H1 (cell line): ENCODE measurements at regions not wholly inside any gene's neighbourhood (a gene's known extent, or its start where the extent isn't known, plus 50 kb on each side); places are given as distances from the start of the nearest gene placed in this dataset.

Experiments
- CTCF ChIA-PET: fragments of 300-600 bp; sonication (Branson Sonifier 250); formaldehyde crosslinking; loops from one replicate; lab custom pipeline; 2021; ENCODE audit not compliant: partially characterized antibody; lab: Charles Lee
- POLR2A ChIA-PET: fragments of 300-600 bp; sonication (Branson Sonifier 250); formaldehyde crosslinking; loops from one replicate; lab custom pipeline; 2021; ENCODE audit warnings: inconsistent platforms; ENCODE audit not compliant: partially characterized antibody; lab: Charles Lee
- DNase-seq, 2 experiments: peaks; one replicate each; pipeline versions ENCODE4 v3.0.0 to v3.0.0-alpha.2; 2010 to 2022; ENCODE audit warnings: low spot score in 2 of 2, low read depth in 1 of 2, mixed read lengths in 1 of 2
- FAIRE-seq: peaks from 2 replicates; lab custom pipeline; 2011; peaks lifted over from hg19 to GRCh38; lab: Jason Lieb, UNC
- H2AFZ ChIP-seq: 2 replicates; pipeline ENCODE4 v1.8.1; 2012; ENCODE audit warnings: low read length, inconsistent platforms
- H2AK5ac ChIP-seq: 2 replicates; pipeline ENCODE4 v1.6.1; 2013; ENCODE audit warnings: low read depth, low read length
- H2BK120ac ChIP-seq: replicated peaks from 2 replicates; pipeline ENCODE3; 2013; ENCODE audit warnings: low read depth, low read length, inconsistent platforms
- H2BK12ac ChIP-seq: 2 replicates; pipeline ENCODE4 v1.6.1; 2013; ENCODE audit warnings: low read depth, low read length
- H2BK15ac ChIP-seq: 2 replicates; pipeline ENCODE4 v1.6.1; 2013; ENCODE audit warnings: low read length
- H2BK20ac ChIP-seq: 2 replicates; pipeline ENCODE4 v1.6.1; 2013; ENCODE audit warnings: low read length
- H2BK5ac ChIP-seq: 2 replicates; pipeline ENCODE4 v1.6.1; 2013; ENCODE audit warnings: low read depth, low read length
- H3K14ac ChIP-seq: 2 replicates; pipeline ENCODE4 v1.6.1; 2013; ENCODE audit warnings: inconsistent platforms; ENCODE audit not compliant: insufficient read length
- H3K18ac ChIP-seq: 2 replicates; pipeline ENCODE4 v1.6.1; 2013; ENCODE audit warnings: low read length; ENCODE audit errors: extremely low read depth
- H3K23ac ChIP-seq: 2 replicates; pipeline ENCODE4 v1.6.1; 2013; ENCODE audit warnings: inconsistent platforms; ENCODE audit not compliant: insufficient read length
- H3K23me2 ChIP-seq: 2 replicates; pipeline ENCODE4 v1.6.1; 2013; ENCODE audit warnings: low read depth, low read length
- H3K27ac ChIP-seq: 2 replicates; pipeline ENCODE4 v1.6.1; 2011; ENCODE audit warnings: low read depth, low read length, inconsistent platforms
- H3K27me3 ChIP-seq, 4 experiments: replicated peaks in 1 of 4; 1 replicate in 1 of 4; 2 replicates in 3 of 4; pipeline versions ENCODE4 v1.6.1 to v1.8.1; 2011 to 2013; ENCODE audit warnings: low read length in 3 of 4, mild to moderate bottlenecking in 3 of 4, inconsistent platforms in 2 of 4, mixed read lengths in 2 of 4, moderate library complexity in 1 of 4; ENCODE audit not compliant: control insufficient read depth in 3 of 4, insufficient read depth in 3 of 4; ENCODE audit errors: extremely low read depth in 1 of 4
- H3K36me3 ChIP-seq, 4 experiments: 2 replicates each; pipeline versions ENCODE4 v1.6.1 to v1.8.1; 2011 to 2013; ENCODE audit warnings: mild to moderate bottlenecking in 4 of 4, low read length in 3 of 4, moderate library complexity in 2 of 4, control low read depth in 1 of 4, inconsistent platforms in 1 of 4; ENCODE audit not compliant: insufficient read depth in 4 of 4, control insufficient read depth in 2 of 4
- H3K4ac ChIP-seq: replicated peaks from 2 replicates; pipeline ENCODE3; 2013; ENCODE audit warnings: low read length, low read depth, mixed read lengths, inconsistent platforms; ENCODE audit not compliant: insufficient read length
- H3K4me1 ChIP-seq, 4 experiments: replicated peaks in 1 of 4; 1 replicate in 1 of 4; 2 replicates in 3 of 4; pipeline versions ENCODE4 v1.6.1 to v1.8.1; 2011 to 2013; ENCODE audit warnings: low read length in 3 of 4, inconsistent platforms in 2 of 4, mixed read lengths in 1 of 4; ENCODE audit not compliant: insufficient read depth in 4 of 4, control insufficient read depth in 3 of 4
- H3K4me2 ChIP-seq, 2 experiments: 2 replicates each; pipeline versions ENCODE4 v1.6.1 to v1.8.1; 2011 to 2013; ENCODE audit warnings: low read depth in 2 of 2, low read length in 2 of 2, control low read depth in 1 of 2, inconsistent platforms in 1 of 2, mild to moderate bottlenecking in 1 of 2; ENCODE audit not compliant: insufficient read depth in 1 of 2
- H3K4me3 ChIP-seq, 4 experiments: fragments of 200-600, 300-600 bp in 1 of 4; sonication (generic), shearing (Covaris generic), sonication (Bioruptor Twin) in 1 of 4; 2 replicates each; pipeline versions ENCODE4 v1.5.1 to v1.8.1; 2011 to 2016; ENCODE audit warnings: low read length in 4 of 4, low read depth in 3 of 4, control low read depth in 2 of 4, inconsistent platforms in 2 of 4, mild to moderate bottlenecking in 2 of 4, mixed read lengths in 1 of 4, moderate library complexity in 1 of 4; ENCODE audit not compliant: insufficient read depth in 2 of 4; ENCODE audit errors: extremely low read depth in 1 of 4
- H3K56ac ChIP-seq: replicated peaks from 2 replicates; pipeline ENCODE3; 2013; ENCODE audit warnings: low read depth, mild to moderate bottlenecking, mixed read lengths, low read length, inconsistent platforms; ENCODE audit not compliant: insufficient read length
- H3K79me1 ChIP-seq: 2 replicates; pipeline ENCODE4 v1.6.1; 2013; ENCODE audit warnings: low read depth, low read length, control low read depth
- H3K79me2 ChIP-seq, 2 experiments: 2 replicates each; pipeline versions ENCODE4 v1.6.1 to v1.8.1; 2012 to 2013; ENCODE audit warnings: low read length in 2 of 2, mild to moderate bottlenecking in 2 of 2, inconsistent platforms in 1 of 2; ENCODE audit not compliant: insufficient read depth in 2 of 2, control insufficient read depth in 1 of 2
- H3K9ac ChIP-seq, 4 experiments: replicated peaks in 1 of 4; 1 replicate in 1 of 4; 2 replicates in 3 of 4; pipeline versions ENCODE4 v1.6.1 to v1.8.1; 2011 to 2013; ENCODE audit warnings: low read depth in 3 of 4, low read length in 3 of 4, control low read depth in 2 of 4, mild to moderate bottlenecking in 2 of 4, moderate library complexity in 2 of 4, inconsistent platforms in 1 of 4; ENCODE audit errors: extremely low read depth in 1 of 4
- H3K9me3 ChIP-seq, 2 experiments: 2 replicates each; pipeline versions ENCODE4 v1.6.1 to v1.8.1; 2012 to 2013; ENCODE audit warnings: mild to moderate bottlenecking in 2 of 2, moderate library complexity in 2 of 2, control low read depth in 1 of 2, inconsistent platforms in 1 of 2, low read depth in 1 of 2, low read length in 1 of 2, mixed read lengths in 1 of 2; ENCODE audit not compliant: insufficient read depth in 2 of 2
- H4K20me1 ChIP-seq, 2 experiments: replicated peaks in 1 of 2; 2 replicates each; pipeline versions ENCODE3 to v1.8.1; 2011 to 2013; ENCODE audit warnings: inconsistent platforms in 2 of 2, low read length in 2 of 2, mild to moderate bottlenecking in 1 of 2; ENCODE audit not compliant: insufficient read depth in 2 of 2, control insufficient read depth in 1 of 2
- H4K5ac ChIP-seq: 2 replicates; pipeline ENCODE4 v1.6.1; 2013; ENCODE audit warnings: low read length, low read depth, mixed read lengths, inconsistent platforms; ENCODE audit not compliant: insufficient read length
- H4K8ac ChIP-seq: 2 replicates; pipeline ENCODE4 v1.8.0; 2013; ENCODE audit warnings: mild to moderate bottlenecking, moderate library complexity, low read length, inconsistent platforms; ENCODE audit not compliant: insufficient read depth; ENCODE audit errors: extremely low read depth
- H4K91ac ChIP-seq: replicated peaks from 2 replicates; pipeline ENCODE3; 2013; ENCODE audit warnings: low read length, mixed read lengths, inconsistent platforms; ENCODE audit not compliant: insufficient read length
- BACH1 ChIP-seq: IDR thresholded peaks from 2 replicates; pipeline ENCODE4 v1.6.1; 2012; ENCODE audit warnings: low read length, improper control_type of control experiment
- FOSL1 ChIP-seq: IDR thresholded peaks from 2 replicates; pipeline ENCODE4 v1.6.1; 2011; ENCODE audit warnings: mild to moderate bottlenecking, low read depth, low read length, moderate library complexity; ENCODE audit not compliant: insufficient read depth
- WGBS, 2 experiments: shearing (Covaris generic) in 1 of 2; methylation state at CpG; one replicate each; pipeline versions ENCODE4 v1.1.6 to v1.1.7; 2013 to 2015; ENCODE audit warnings: low lambda C conversion rate in 2 of 2, mixed read lengths in 2 of 2, inconsistent platforms in 1 of 2, low coverage in 1 of 2, missing lambda C conversion rate in 1 of 2; ENCODE audit not compliant: insufficient replicate concordance in 2 of 2, insufficient coverage in 1 of 2, insufficient read length in 1 of 2; ENCODE audit errors: extremely low coverage in 1 of 2, missing lambda C conversion rate in 1 of 2; 5-methylcytosine and 5-hydroxymethylcytosine counted together

GRCh38 chr13:107836685-107837084 is 378.7 kb downstream of the LIG4 start:
- H3K56ac ChIP-seq, result no peak overlapping the region
- no peak overlapping the region for H3K9ac ChIP-seq
- DNase-seq (no peak), FAIRE-seq (no peak)
- H3K18ac ChIP-seq, result no peak overlapping the region
- no peak overlapping the region for H2BK5ac ChIP-seq
- H3K4me2 ChIP-seq, result no peak overlapping the region
- H2BK15ac ChIP-seq, result no peak overlapping the region
- H2AFZ ChIP-seq, result no peak overlapping the region
- no peaks in the 10 kb centered on the region for H3K9me3 ChIP-seq
- WGBS, 2 experiments, result 85% methylated on average over 6 of the region's 6 CpGs; no CpG with 5 or more reads in 1 of the 2 experiments
- H2AK5ac ChIP-seq, result no peak overlapping the region
- ChIA-PET CTCF (interaction anchor here (1.5 kb wide), 1 partner anchor 17 kb away, joined by 5 read pairs; no protein-coding TSS in a partner anchor), POLR2A (no interaction called here)
- H4K8ac ChIP-seq, result no peak overlapping the region
- H2BK120ac ChIP-seq, result no peak overlapping the region
- no peak overlapping the region for H3K4me3 ChIP-seq
- peaks cover 0 to 6% of the 10 kb centered on the region in 2 experiments; a peak in 1 of 4 replicates for H3K79me2 ChIP-seq
- TF ChIP-seq BACH1 (no peak), FOSL1 (no peak)
- H3K4me1 ChIP-seq, result peaks cover 2 to 22% (median 17%) of the 10 kb centered on the region in 4 experiments
- no peak overlapping the region for H4K5ac ChIP-seq
- H3K27me3 ChIP-seq, result no peaks in the 10 kb centered on the region
- no peak overlapping the region for H4K91ac ChIP-seq
- H2BK20ac ChIP-seq, result no peak overlapping the region
- H3K79me1 ChIP-seq, result no peaks in the 10 kb centered on the region
- H3K23me2 ChIP-seq, result no peaks in the 10 kb centered on the region; the same call in 1 of the 2 replicates
- no peak overlapping the region for H3K4ac ChIP-seq
- H3K36me3 ChIP-seq, result no peaks in the 10 kb centered on the region
- no peak overlapping the region for H3K14ac ChIP-seq
- no peaks in the 10 kb centered on the region for H4K20me1 ChIP-seq
- no peak overlapping the region for H3K23ac ChIP-seq
- H3K27ac ChIP-seq, result no peak overlapping the region
- H2BK12ac ChIP-seq, result no peak overlapping the region
